DOHH2 (cell line): ENCODE measurements at regions not wholly inside any gene's neighbourhood (a gene's known extent, or its start where the extent isn't known, plus 50 kb on each side); places are given as distances from the start of the nearest gene placed in this dataset.
"Not testable (repeated sequence)": the region's sequence is repeated elsewhere in the genome, so short reads cannot be mapped to it uniquely, and the experiment has no call there.

Experiments
- H3F3A ChIP-seq: fragments of 200-600 bp; sonication (generic), shearing (Covaris generic); 2 replicates; pipeline ENCODE4 v1.6.0; 2016; ENCODE audit warnings: antibody characterized with exemption, mild to moderate bottlenecking; ENCODE audit not compliant: control insufficient read depth, insufficient read depth
- H3K27ac ChIP-seq: fragments of 200-600 bp; sonication (generic); 2 replicates; pipeline ENCODE4 v1.5.1; 2014; ENCODE audit warnings: low read depth, mild to moderate bottlenecking, low read length, moderate library complexity
- H3K27me3 ChIP-seq: fragments of 200-600 bp; sonication (generic); 2 replicates; pipeline ENCODE4 v1.6.1; 2014; ENCODE audit warnings: mild to moderate bottlenecking, low read length, mixed read lengths; ENCODE audit not compliant: control insufficient read depth
- H3K36me3 ChIP-seq: fragments of 200-600 bp; sonication (generic); 2 replicates; pipeline ENCODE4 v1.6.1; 2014; ENCODE audit warnings: mild to moderate bottlenecking, low read length, moderate library complexity, mixed read lengths; ENCODE audit not compliant: control insufficient read depth
- H3K4me1 ChIP-seq: fragments of 200-600 bp; sonication (generic); 2 replicates; pipeline ENCODE4 v1.6.1; 2014; ENCODE audit warnings: mild to moderate bottlenecking, low read length, mixed read lengths; ENCODE audit not compliant: control insufficient read depth
- H3K4me2 ChIP-seq: fragments of 200-600 bp; sonication (generic); 2 replicates; pipeline ENCODE4 v1.6.0; 2014; ENCODE audit warnings: mild to moderate bottlenecking, low read length, moderate library complexity
- H3K4me3 ChIP-seq: fragments of 200-600 bp; sonication (generic); 2 replicates; pipeline ENCODE4 v1.5.1; 2014; ENCODE audit warnings: mild to moderate bottlenecking, low read length, mixed read lengths
- H3K79me2 ChIP-seq: fragments of 200-600 bp; sonication (generic); 2 replicates; pipeline ENCODE4 v1.6.1; 2014; ENCODE audit warnings: mild to moderate bottlenecking, low read length, mixed read lengths; ENCODE audit not compliant: control insufficient read depth
- H3K9me2 ChIP-seq: fragments of 200-600 bp; sonication (generic); replicated peaks from 2 replicates; pipeline ENCODE4 v1.6.1; 2014; ENCODE audit warnings: mild to moderate bottlenecking, low read length, mixed read lengths; ENCODE audit not compliant: control insufficient read depth
- H3K9me3 ChIP-seq: fragments of 200-600 bp; sonication (generic); 2 replicates; pipeline ENCODE4 v1.6.1; 2014; ENCODE audit warnings: antibody characterized with exemption, low read length, mixed read lengths; ENCODE audit not compliant: control insufficient read depth, insufficient read depth
- H4K20me1 ChIP-seq: fragments of 200-600 bp; sonication (generic); 2 replicates; pipeline ENCODE4 v1.6.0; 2014; ENCODE audit warnings: low read depth, mild to moderate bottlenecking, antibody characterized with exemption, low read length, moderate library complexity; ENCODE audit not compliant: control insufficient read depth, insufficient read depth
- EZH2phosphoT487 ChIP-seq: fragments of 200-600 bp; sonication (generic); IDR thresholded peaks from 2 replicates; pipeline ENCODE4 v1.6.1; 2017; ENCODE audit warnings: borderline replicate concordance, mild to moderate bottlenecking, antibody characterized with exemption, low read length, moderate library complexity, mixed read lengths
- TF ChIP-seq, protein P1 (sequence below): fragments of 200-600 bp; sonication (generic); IDR thresholded peaks from one replicate; pipeline ENCODE4 v1.5.1; 2014; ENCODE audit warnings: antibody characterized with exemption, mild to moderate bottlenecking, low read depth, low read length; ENCODE audit not compliant: poor library complexity, severe bottlenecking

DNA sequence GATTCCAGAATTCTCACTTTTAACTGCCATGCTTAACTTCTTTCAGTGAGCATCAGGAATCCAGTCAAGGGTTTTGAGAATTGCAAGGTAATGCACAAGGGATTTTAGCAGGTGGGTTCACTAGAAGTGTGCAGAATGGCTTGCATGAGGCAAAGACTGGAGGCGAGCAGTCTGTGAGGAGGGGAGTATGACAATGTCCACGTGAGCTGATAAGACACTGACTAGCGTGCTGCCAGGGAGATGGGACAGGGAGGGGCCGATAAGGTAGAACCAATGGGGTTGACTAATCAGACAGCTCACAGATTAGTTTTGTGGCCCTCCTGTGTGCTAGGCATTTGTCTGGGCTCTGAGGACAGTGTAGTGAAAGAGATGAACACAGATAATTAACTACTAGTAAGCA is 102.0 kb upstream of the DAZL start:
- H3K4me3 ChIP-seq, result no peak overlapping the region
- no peak overlapping the region for H3K27ac ChIP-seq
- no peak overlapping the region for H3K4me2 ChIP-seq
- H3K4me1 ChIP-seq, result no peaks in the 10 kb centered on the region
- no peaks in the 10 kb centered on the region for H3F3A ChIP-seq
- H4K20me1 ChIP-seq, result no peaks in the 10 kb centered on the region
- 0 out of 2 replicates have a peak, but pooled peaks cover 2% of the 10 kb centered on the region for H3K27me3 ChIP-seq
- H3K9me2 ChIP-seq, result no peaks in the 10 kb centered on the region
- H3K79me2 ChIP-seq, result no peaks in the 10 kb centered on the region
- no peaks in the 10 kb centered on the region for H3K36me3 ChIP-seq
- TF ChIP-seq, protein P1, sequence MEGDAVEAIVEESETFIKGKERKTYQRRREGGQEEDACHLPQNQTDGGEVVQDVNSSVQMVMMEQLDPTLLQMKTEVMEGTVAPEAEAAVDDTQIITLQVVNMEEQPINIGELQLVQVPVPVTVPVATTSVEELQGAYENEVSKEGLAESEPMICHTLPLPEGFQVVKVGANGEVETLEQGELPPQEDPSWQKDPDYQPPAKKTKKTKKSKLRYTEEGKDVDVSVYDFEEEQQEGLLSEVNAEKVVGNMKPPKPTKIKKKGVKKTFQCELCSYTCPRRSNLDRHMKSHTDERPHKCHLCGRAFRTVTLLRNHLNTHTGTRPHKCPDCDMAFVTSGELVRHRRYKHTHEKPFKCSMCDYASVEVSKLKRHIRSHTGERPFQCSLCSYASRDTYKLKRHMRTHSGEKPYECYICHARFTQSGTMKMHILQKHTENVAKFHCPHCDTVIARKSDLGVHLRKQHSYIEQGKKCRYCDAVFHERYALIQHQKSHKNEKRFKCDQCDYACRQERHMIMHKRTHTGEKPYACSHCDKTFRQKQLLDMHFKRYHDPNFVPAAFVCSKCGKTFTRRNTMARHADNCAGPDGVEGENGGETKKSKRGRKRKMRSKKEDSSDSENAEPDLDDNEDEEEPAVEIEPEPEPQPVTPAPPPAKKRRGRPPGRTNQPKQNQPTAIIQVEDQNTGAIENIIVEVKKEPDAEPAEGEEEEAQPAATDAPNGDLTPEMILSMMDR, result no peak
- no peak for TF ChIP-seq EZH2phosphoT487
- no peaks in the 10 kb centered on the region for H3K9me3 ChIP-seq

DNA sequence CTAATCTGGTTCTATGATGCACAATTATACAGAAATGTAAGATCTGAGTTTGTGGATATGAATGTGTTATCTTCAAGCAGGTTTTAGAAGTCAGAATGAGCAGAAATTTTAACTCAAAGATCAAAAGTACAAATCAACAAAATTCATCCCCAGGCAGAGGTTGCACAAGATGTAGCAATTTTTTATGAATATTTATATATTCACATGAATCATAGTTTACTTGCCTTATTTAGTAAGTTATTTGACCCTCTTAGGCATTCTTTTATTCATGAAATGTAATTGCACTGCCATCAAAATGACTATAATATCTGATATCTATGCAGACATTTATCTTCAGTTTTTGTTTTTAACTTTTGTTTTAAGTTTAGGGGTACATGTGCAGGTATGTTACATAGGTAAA is 103.1 kb upstream of the DAZL start:
- TF ChIP-seq, protein P1, result no peak
- no peak for TF ChIP-seq EZH2phosphoT487
- no peak overlapping the region for H3K4me3 ChIP-seq
- H3K9me2 ChIP-seq, result no peaks in the 10 kb centered on the region
- H3K4me2 ChIP-seq, result no peak overlapping the region
- no peaks in the 10 kb centered on the region for H3K36me3 ChIP-seq
- H3F3A ChIP-seq, result no peaks in the 10 kb centered on the region
- no peaks in the 10 kb centered on the region for H3K9me3 ChIP-seq
- no peak overlapping the region for H3K27ac ChIP-seq
- H3K79me2 ChIP-seq, result no peaks in the 10 kb centered on the region
- no peaks in the 10 kb centered on the region for H4K20me1 ChIP-seq
- no peaks in the 10 kb centered on the region for H3K4me1 ChIP-seq
- H3K27me3 ChIP-seq, result 0 out of 2 replicates have a peak, but pooled peaks cover 2% of the 10 kb centered on the region

DNA sequence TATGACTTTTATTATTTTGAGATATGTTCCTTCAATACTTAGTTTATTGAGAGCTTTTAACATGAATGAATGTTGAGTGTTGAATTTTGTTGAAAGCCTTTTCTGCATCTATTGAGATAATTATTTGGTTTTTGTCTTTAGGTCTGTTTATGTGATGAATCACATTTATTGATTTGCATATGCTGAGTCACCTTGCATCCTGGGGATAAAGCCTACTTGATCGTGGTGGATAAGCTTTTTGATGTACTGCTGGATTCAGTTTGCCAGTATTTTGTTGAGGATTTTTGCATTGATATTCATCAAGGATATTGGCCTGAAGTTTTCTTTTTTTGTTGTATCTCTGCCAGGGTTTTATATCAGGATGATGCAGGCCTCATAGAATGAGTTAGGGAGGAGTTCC is 106.5 kb upstream of the DAZL start:
- H3K27ac ChIP-seq, H3F3A ChIP-seq, H3K4me3 ChIP-seq, H4K20me1 ChIP-seq, H3K36me3 ChIP-seq, H3K4me2 ChIP-seq, H3K9me3 ChIP-seq, H3K4me1 ChIP-seq, H3K79me2 ChIP-seq, H3K9me2 ChIP-seq, H3K27me3 ChIP-seq: not testable (repeated sequence)

DNA sequence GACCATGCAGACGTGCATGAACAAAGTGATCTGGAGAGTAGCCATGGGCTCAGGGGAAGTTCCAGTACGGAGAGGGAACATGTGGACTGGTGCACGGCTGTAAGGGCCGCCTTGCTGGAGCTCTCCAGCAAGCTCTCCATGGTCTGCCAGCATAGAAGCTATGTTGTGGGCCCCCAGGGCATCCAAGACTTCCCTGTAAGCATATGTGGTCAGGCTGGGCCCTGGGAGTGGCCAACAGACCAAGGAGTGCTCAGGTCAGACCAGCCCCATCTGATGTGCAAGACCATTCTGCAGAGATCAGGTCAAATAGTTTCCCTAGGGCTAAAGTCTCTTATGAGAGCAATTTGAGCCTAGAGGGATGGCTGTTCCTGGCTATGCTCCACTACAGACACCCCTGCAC is 110.1 kb upstream of the DAZL start:
- Histone ChIP-seq H3K4me3 (no peak overlapping the region), H3K4me1 (no peaks in the 10 kb centered on the region), H3K9me3 (no peaks in the 10 kb centered on the region), H3K36me3 (no peaks in the 10 kb centered on the region), H3K4me2 (no peak overlapping the region), H3K27me3 (no peaks in the 10 kb centered on the region), H4K20me1 (no peaks in the 10 kb centered on the region), H3K9me2 (no peaks in the 10 kb centered on the region), H3K27ac (no peak overlapping the region), H3K79me2 (no peaks in the 10 kb centered on the region), H3F3A (no peaks in the 10 kb centered on the region)
- TF ChIP-seq, protein P1, result no peak
- TF ChIP-seq EZH2phosphoT487, result no peak
